Heart left ventricle (tissue), 13 donors: ENCODE measurements at regions not wholly inside any gene's neighbourhood (a gene's known extent, or its start where the extent isn't known, plus 50 kb on each side); places are given as distances from the start of the nearest gene placed in this dataset.

Experiments used
- POLR2A ChIP-seq, 2 donors: fragments of 450-650 bp; IDR thresholded peaks; one replicate each; pipeline ENCODE4 v1.6.1; 2017; ENCODE audit warnings: antibody characterized with exemption in 2 of 2, mild to moderate bottlenecking in 2 of 2, moderate library complexity in 2 of 2
- TF ChIP-seq, protein P1 (sequence below), 12 donors: fragments of 200-600 bp; sonication (generic) in 4 of 12; IDR thresholded peaks; one replicate each; pipeline versions ENCODE4 v1.5.0 to v1.8.0; 2018 to 2022; ENCODE audit warnings: antibody characterized with exemption in 12 of 12, mild to moderate bottlenecking in 5 of 12
- donor health status: ischemic (EF 13 %, LVEDD 7.1; RV severe dilation, severe dysfunction).
- donor health status: DM: no; HTN: yes; CAD: no.
- donor health status: DM: no; HTN: no; CAD: no.
- donor health status: ischemic (EF 25% LVEDD 6.9; RV normal size, moderate dysfunction).
- donor health status: ischemic (EF 25% LVEDD 5.7; RV mildly dilated, moderate dysfunction).
- donor health status: ischemic (EF 35%, LVEDD 5.7; RV mildly dilated, moderate dysfunction).
- donor health status: nonischemic (EF 11% LVEDD 7.7; RV severe dilation, severe dysfunction).
- donor health status: DM: yes; HTN: yes; CAD: no.
- donor health status: PGD.
- donor health status: ischemic (EF 29% LVEDD 5.4; RV normal size, mild dysfunction).
- donor health status: nonischemic (EF 23%, LVEDD 6.1; RV moderate dilation, normal function).

DNA sequence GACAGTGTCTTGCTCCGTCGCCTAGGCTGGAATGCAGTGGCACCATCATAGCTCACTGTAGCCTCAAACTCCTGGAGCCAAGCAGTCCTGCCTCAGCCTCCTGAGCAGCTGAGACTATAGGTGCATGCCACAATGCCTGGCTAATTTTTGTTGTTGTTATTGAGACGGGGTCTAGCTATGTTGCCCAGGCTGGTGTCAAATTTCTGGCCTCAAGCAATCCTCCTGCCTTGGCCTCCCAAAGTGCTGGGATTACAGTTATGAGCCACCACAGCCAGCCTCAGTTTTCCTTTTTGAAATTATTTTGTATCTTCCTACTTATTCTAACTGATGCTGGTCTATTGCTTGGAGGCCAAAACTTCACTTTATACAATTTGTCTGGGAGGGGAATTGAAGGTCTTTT is 436.1 kb downstream of the UTRN start:
- TF ChIP-seq, protein P1, sequence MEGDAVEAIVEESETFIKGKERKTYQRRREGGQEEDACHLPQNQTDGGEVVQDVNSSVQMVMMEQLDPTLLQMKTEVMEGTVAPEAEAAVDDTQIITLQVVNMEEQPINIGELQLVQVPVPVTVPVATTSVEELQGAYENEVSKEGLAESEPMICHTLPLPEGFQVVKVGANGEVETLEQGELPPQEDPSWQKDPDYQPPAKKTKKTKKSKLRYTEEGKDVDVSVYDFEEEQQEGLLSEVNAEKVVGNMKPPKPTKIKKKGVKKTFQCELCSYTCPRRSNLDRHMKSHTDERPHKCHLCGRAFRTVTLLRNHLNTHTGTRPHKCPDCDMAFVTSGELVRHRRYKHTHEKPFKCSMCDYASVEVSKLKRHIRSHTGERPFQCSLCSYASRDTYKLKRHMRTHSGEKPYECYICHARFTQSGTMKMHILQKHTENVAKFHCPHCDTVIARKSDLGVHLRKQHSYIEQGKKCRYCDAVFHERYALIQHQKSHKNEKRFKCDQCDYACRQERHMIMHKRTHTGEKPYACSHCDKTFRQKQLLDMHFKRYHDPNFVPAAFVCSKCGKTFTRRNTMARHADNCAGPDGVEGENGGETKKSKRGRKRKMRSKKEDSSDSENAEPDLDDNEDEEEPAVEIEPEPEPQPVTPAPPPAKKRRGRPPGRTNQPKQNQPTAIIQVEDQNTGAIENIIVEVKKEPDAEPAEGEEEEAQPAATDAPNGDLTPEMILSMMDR (IDR thresholded peaks at IDR 0.05), result no peak
- TF ChIP-seq POLR2A (IDR thresholded peaks at IDR 0.05), result no peak
